Activated CD4-positive, CD25-positive, alpha-beta regulatory T cell treated with anti-CD3 and anti-CD28 coated beads, Interleukin-2, amount 50 U/mL, for 72 hours (primary cell): ENCODE measurements at regions not wholly inside any gene's neighbourhood (a gene's known extent, or its start where the extent isn't known, plus 50 kb on each side); places are given as distances from the start of the nearest gene placed in this dataset.

Experiments used
- DNase-seq: peaks from one replicate; pipeline ENCODE4 v3.0.0; 2021

GRCh38 chr1:4511374-4511773 lies 143.0 kb upstream of the AJAP1 start:
- no peak for DNase-seq

- DNase-seq = no peak
These were observed 141.8 kb upstream of the AJAP1 start for GRCh38 chr1:4512636-4513035.

GRCh38 chr1:4513685-4514084 lies 140.7 kb upstream of the AJAP1 start:
- no peak for DNase-seq

GRCh38 chr1:4515727-4516289 lies 138.6 kb upstream of the AJAP1 start:
- no peak for DNase-seq

- DNase-seq = no peak
These were observed 137.8 kb upstream of the AJAP1 start for GRCh38 chr1:4516596-4516995.

- no peak for DNase-seq
These were observed 137.0 kb upstream of the AJAP1 start for GRCh38 chr1:4517186-4517954.

GRCh38 chr1:4518621-4519020 lies 135.8 kb upstream of the AJAP1 start:
- DNase-seq = no peak

- no peak for DNase-seq
These were observed 134.5 kb upstream of the AJAP1 start for GRCh38 chr1:4519954-4520353.

GRCh38 chr1:4523551-4523950 lies 130.9 kb upstream of the AJAP1 start:
- DNase-seq = no peak

GRCh38 chr1:4526747-4527146 lies 127.7 kb upstream of the AJAP1 start:
- DNase-seq = no peak

- DNase-seq = no peak
These were observed 126.6 kb upstream of the AJAP1 start for GRCh38 chr1:4527819-4528218.

GRCh38 chr1:4528590-4528989 lies 125.8 kb upstream of the AJAP1 start:
- DNase-seq = no peak

GRCh38 chr1:4529446-4530165 lies 124.8 kb upstream of the AJAP1 start:
- DNase-seq = no peak

- no peak for DNase-seq
These were observed 124.1 kb upstream of the AJAP1 start for GRCh38 chr1:4530166-4530785.

- no peak for DNase-seq
These were observed 122.6 kb upstream of the AJAP1 start for GRCh38 chr1:4531842-4532241.

GRCh38 chr1:4532656-4533055 lies 121.8 kb upstream of the AJAP1 start:
- DNase-seq = no peak

- no peak for DNase-seq
These were observed 107.5 kb upstream of the AJAP1 start for GRCh38 chr1:4546911-4547310.

GRCh38 chr1:4549930-4550329 lies 104.5 kb upstream of the AJAP1 start:
- no peak for DNase-seq

GRCh38 chr1:4550941-4551340 lies 103.5 kb upstream of the AJAP1 start:
- no peak for DNase-seq

- DNase-seq = no peak
These were observed 102.7 kb upstream of the AJAP1 start for GRCh38 chr1:4551706-4552105.

GRCh38 chr1:4553761-4554160 lies 100.6 kb upstream of the AJAP1 start:
- no peak for DNase-seq

GRCh38 chr1:4554271-4554865 lies 100.0 kb upstream of the AJAP1 start:
- DNase-seq = no peak

GRCh38 chr1:4557949-4558348 lies 96.5 kb upstream of the AJAP1 start:
- no peak for DNase-seq
